ENCODE measurements at regions not wholly inside any gene's neighbourhood (a gene's known extent, or its start where the extent isn't known, plus 50 kb on each side); places are given as distances from the start of the nearest gene placed in this dataset.
A peak's percentile ranks its signal among the peaks of the same experiment; 100 is the strongest.

- DNase-seq (ENCODE audit: low read depth), result no peak
These were observed 215.3 kb downstream of the BARX2 start for GRCh38 chr11:129590753-129591475.

- no peak for DNase-seq (ENCODE audit: low read depth)
These were observed 215.9 kb downstream of the BARX2 start for GRCh38 chr11:129591527-129591926.

DNA sequence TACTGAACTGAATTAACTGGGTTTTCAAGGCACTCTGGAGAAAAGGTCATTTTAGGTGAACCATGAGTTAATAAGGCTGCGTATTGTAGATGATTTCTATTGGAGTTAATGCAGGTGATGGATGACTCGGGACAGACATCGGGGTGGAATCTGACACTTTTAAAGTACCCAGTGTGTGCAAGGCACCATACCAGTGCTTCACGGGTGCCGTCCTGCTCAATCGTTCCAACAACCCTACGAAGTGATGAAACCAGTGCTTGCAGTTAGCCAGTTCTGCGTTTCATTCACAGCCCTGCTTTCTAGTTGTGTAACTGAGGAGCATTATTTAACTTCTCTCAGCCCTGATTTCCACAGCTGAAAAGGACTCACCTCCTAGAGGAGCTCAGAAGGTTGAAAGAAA is 216.5 kb downstream of the BARX2 start:
- DNase-seq (ENCODE audit: low read depth), result no peak

GRCh38 chr11:129593098-129593497 is 217.4 kb downstream of the BARX2 start:
- no peak for DNase-seq (ENCODE audit: low read depth)

- DNase-seq (ENCODE audit: low read depth), result no peak
These were observed 219.7 kb downstream of the BARX2 start for GRCh38 chr11:129595038-129595962.

- DNase-seq (ENCODE audit: low read depth), result no peak
These were observed 219.3 kb upstream of the TMEM45B start for GRCh38 chr11:129596351-129596750.

DNA sequence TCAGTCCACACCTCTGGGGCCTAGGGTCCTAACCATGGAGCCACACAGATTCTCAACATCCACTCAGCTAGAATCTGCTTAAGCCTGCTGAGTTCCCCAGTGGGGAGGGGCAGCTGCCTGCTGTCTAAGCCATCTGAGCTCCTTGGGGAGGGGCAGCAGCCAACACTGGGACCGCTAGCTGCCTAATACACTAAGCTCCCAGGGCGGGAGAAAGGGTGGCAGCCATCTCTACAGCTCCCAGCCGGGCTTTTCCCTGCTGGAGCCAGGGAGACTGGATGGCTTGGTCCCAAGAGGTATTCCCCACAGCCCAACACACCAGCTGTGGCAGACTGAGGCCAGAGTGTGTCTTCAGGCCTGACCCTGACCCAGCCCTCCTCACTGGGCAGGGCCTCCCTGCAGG is 217.3 kb upstream of the TMEM45B start:
- no peak for DNase-seq (ENCODE audit: low read depth)

- no peak for DNase-seq (ENCODE audit: low read depth)
These were observed 209.8 kb upstream of the TMEM45B start for GRCh38 chr11:129605815-129606214.

DNA sequence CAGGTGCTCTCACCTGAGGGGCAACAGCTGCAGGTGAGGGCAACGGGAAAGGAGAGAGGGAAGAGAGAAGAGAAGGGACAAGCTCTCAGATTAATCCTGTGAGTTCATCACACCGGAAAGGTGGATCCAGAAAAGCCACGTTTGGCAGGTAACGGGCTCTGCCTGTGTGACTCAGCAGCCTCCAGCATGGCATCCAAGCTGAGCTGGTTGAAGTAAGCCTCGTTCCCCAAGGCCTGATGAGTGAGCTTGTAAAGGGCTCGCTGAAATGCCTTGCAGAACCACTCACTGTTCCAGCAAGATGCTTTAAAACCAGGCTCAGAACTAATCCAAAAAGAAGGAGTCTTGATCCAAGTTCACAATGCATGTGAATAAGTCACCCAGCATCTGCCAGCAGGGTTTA is 206.9 kb upstream of the TMEM45B start:
- DNase-seq (ENCODE audit: low read depth), result no peak

DNA sequence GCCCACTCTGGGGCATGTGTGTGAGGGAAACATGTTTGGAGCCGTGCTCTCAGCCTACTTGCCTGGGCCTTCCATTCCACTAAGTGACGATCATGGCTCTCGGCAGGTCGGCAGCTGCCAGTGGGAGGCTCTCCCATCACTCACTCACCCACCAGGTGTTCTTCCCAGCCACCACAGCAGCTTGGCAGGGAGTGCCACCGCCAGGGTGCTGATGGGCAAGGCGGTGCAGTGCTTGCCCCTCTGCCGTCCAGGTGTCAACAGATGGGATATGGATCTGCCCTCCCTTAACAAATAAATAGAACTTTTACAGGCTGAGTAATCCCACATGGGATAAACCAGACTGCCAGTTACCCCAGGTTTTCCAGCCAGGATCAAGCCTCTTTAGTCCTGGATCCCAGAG is 205.5 kb upstream of the TMEM45B start:
- DNase-seq (ENCODE audit: low read depth), result no peak

GRCh38 chr11:129610545-129610944 is 205.1 kb upstream of the TMEM45B start:
- DNase-seq (ENCODE audit: low read depth), result no peak

GRCh38 chr11:129611661-129612446 is 203.8 kb upstream of the TMEM45B start:
- DNase-seq (ENCODE audit: low read depth), result no peak

DNA sequence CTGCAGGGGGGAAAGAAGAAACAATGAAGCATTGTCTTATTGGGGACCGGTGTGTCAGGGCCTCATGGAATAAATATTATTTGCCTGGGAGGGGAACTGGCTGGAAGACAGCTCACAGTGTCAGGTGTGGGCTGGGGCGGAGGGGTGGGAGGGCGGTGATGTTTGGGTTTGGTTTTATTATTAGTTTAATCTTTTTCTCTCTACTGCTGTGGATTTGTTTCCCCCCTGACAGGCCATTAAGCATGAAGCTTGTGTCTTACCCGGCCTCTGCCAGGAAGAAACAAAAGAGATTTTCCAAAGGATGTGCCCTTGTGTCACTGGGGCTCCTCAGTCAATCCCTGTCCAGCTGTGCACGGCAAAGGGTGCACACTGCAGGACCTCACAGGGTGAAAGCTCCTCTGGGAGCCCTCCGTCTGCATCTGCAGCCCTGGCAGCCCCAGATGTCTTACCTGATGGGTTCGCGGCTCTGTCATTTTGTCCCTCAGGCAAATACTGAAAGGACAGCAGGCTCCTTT is 203.1 kb upstream of the TMEM45B start:
- DNase-seq (ENCODE audit: low read depth), result no peak

GRCh38 chr11:129613071-129613470 is 202.6 kb upstream of the TMEM45B start:
- DNase-seq (ENCODE audit: low read depth), result no peak

DNA sequence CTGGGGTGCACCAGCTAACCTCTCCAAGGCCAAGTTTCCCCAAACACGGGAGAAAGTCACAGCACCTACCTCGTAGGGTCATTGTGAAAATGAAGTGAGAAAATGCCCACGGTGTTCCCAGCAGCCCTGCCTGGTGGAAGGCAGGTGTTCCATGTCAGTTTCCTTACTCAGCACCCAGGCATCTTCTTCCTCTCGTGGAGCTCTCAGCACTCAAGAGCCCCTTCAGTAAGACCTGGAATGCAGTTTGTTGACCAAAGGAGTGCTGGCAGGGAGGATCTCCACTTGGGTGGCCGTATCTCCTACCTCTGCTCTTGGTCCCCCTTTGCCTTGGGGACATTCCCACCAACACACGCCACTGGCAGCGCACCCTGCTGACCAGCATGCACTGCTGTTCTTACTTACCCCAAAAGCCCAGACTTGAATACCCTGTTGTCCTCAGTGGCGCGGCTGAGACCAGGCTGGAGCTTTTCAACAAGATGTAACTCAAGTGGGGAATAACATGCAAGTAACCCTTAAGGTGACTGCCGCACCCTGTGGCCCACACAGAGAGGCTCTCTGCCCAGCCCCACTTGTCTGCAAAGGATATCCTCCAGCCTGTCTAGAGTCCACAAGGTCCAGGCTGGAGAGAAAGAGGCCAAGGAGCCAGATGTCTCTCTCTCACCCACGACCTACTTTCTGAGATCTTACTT is 201.2 kb upstream of the TMEM45B start:
- DNase-seq (ENCODE audit: low read depth), result no peak

- no peak for DNase-seq (ENCODE audit: low read depth)
These were observed 197.5 kb upstream of the TMEM45B start for GRCh38 chr11:129618046-129618569.

DNA sequence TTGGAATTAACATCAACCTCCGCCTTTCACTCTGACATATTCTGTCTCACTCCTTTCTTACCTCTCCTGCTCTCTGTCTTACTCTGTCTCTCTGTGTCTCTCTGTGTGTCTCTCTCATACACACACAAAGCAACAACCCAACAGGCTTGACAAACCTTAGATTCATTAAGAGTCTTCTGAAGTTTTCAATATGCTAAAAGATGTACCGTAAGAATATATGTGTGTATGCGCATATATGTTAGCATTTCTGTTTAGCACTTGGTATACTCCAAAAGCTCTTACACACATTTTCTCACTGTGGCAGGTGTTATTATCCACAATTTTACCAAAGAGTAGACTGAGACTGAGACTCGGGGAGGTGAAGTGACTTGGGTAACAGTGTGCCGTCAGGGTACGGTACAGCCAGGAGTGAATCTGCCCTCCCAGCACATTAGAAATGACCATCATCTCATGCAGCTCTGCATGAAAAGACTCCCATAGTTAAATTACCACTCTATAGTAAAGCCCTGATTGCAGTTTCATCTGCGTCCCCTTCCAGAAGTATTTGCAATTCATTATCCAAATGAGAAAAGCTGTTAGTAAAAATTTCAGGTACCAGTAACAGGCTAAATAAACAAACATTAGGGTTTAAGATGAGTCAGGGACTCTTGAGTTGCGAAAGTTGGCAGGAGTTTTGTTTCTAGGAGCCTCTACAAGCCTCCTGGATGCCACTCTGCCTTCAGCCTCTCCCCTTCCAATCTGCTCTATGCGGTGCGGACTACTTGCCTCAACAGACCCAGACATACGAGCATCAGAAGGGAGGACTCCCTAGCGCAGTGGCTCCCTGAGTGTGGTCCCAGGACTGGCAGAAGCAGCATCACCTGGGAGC is 195.2 kb upstream of the TMEM45B start:
- peak; percentile 11 for DNase-seq (ENCODE audit: low read depth)

- DNase-seq (ENCODE audit: low read depth), result no peak
These were observed 189.7 kb upstream of the TMEM45B start for GRCh38 chr11:129625930-129626329.

GRCh38 chr11:129631201-129631600 is 184.4 kb upstream of the TMEM45B start:
- no peak for DNase-seq (ENCODE audit: low read depth)

DNA sequence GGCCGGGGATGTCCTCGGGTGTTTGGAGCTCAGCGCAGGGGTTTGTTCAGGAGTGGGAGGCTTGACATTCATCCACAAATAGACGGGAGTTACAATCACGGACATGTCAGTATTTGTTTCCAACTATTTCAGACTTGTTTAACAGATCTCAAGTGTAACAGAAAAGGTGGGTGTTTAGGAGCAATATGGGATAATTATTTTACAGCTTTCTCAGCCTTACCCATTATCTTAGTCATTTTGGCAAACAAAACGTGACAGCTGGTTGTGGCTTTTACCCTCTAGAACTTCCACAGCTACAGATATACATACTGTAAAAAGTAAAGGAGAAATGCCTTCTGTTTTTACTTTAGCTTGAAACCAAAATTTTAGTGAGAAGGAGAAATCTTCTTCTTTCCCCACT is 178.7 kb upstream of the TMEM45B start:
- no peak for DNase-seq (ENCODE audit: low read depth)

Data from fibroblast of gingiva (primary cell).